CD4-positive, alpha-beta T cell treated with Interleukin-17A for 1 hour (primary cell): ENCODE measurements at regions not wholly inside any gene's neighbourhood (a gene's known extent, or its start where the extent isn't known, plus 50 kb on each side); places are given as distances from the start of the nearest gene placed in this dataset.
"Not testable (repeated sequence)": the region's sequence is repeated elsewhere in the genome, so short reads cannot be mapped to it uniquely, and the experiment has no call there.

Source experiments
- DNase-seq: peaks from one replicate; pipeline ENCODE4 v3.0.0-alpha.2; 2020

- no peak for DNase-seq
Measured at GRCh38 chr11:116400081-116400480, 372.7 kb downstream of the BUD13 start.

GRCh38 chr11:116397602-116398084 is 375.1 kb downstream of the BUD13 start:
- no peak for DNase-seq

GRCh38 chr11:116396331-116396730 is 376.5 kb downstream of the BUD13 start:
- DNase-seq, result no peak

GRCh38 chr11:116394022-116394421 is 378.8 kb downstream of the BUD13 start:
- DNase-seq, result no peak

GRCh38 chr11:116390963-116391362 is 381.8 kb downstream of the BUD13 start:
- no peak for DNase-seq

- no peak for DNase-seq
Measured at GRCh38 chr11:116388146-116388545, 384.6 kb downstream of the BUD13 start.

GRCh38 chr11:116387641-116388040 is 385.1 kb downstream of the BUD13 start:
- DNase-seq, result no peak

GRCh38 chr11:116386118-116386699 is 386.6 kb downstream of the BUD13 start:
- no peak for DNase-seq

GRCh38 chr11:116384876-116385275 is 387.9 kb downstream of the BUD13 start:
- DNase-seq, result no peak

GRCh38 chr11:116384407-116384806 is 388.4 kb downstream of the BUD13 start:
- no peak for DNase-seq

GRCh38 chr11:116379185-116379828 is 393.5 kb downstream of the BUD13 start:
- no peak for DNase-seq

- DNase-seq, result no peak
Measured at GRCh38 chr11:116376547-116376946, 396.2 kb downstream of the BUD13 start.

- no peak for DNase-seq
Measured at GRCh38 chr11:116376054-116376453, 396.7 kb downstream of the BUD13 start.

- DNase-seq, result no peak
Measured at GRCh38 chr11:116375221-116375620, 397.6 kb downstream of the BUD13 start.

GRCh38 chr11:116374085-116374484 is 398.7 kb downstream of the BUD13 start:
- DNase-seq, result no peak

GRCh38 chr11:116373104-116373944 is 399.5 kb downstream of the BUD13 start:
- no peak for DNase-seq

- DNase-seq, result no peak
Measured at GRCh38 chr11:116371146-116371545, 401.6 kb downstream of the BUD13 start.

- no peak for DNase-seq
Measured at GRCh38 chr11:116368784-116369183, 404.0 kb downstream of the BUD13 start.

GRCh38 chr11:116366980-116367645 is 405.7 kb downstream of the BUD13 start:
- no peak for DNase-seq

- DNase-seq, result no peak
Measured at GRCh38 chr11:116366451-116366850, 406.3 kb downstream of the BUD13 start.

GRCh38 chr11:116364925-116365324 is 407.9 kb downstream of the BUD13 start:
- DNase-seq, result not testable (repeated sequence)

GRCh38 chr11:116364348-116364747 is 408.4 kb downstream of the BUD13 start:
- DNase-seq, result no peak

GRCh38 chr11:116360221-116360941 is 412.4 kb downstream of the BUD13 start:
- no peak for DNase-seq
